SH-SY5Y (cell line): ENCODE measurements at regions not wholly inside any gene's neighbourhood (a gene's known extent, or its start where the extent isn't known, plus 50 kb on each side); places are given as distances from the start of the nearest gene placed in this dataset.

Experiments used
- GATA2 ChIP-seq: IDR thresholded peaks from 2 replicates; pipeline ENCODE4 v1.6.1; 2011; ENCODE audit warnings: mild to moderate bottlenecking, low read depth, low read length
- GATA3 ChIP-seq: IDR thresholded peaks from 2 replicates; pipeline ENCODE4 v1.6.1; 2011; ENCODE audit warnings: low read depth, mild to moderate bottlenecking, low read length, moderate library complexity

DNA sequence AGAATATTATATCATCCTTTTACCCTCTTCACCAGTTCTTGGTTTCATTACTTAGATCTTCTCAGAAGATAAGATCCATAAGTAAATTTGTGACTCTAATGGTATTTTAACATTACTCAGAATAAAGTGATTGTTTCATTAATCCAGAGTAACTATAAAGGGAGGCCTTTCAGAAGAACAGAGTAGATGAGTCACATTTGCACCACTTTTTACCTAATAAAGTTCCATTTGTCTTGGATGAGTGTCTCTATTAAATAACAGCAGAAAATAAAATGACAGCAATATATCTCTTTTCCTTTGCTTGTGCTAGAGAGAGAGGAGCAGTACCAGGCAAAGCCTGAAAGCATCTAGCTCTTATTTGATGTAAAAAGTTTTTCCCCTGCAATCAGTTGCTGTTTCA is 926.5 kb upstream of the CNTNAP5 start:
- TF ChIP-seq GATA3 (no peak), GATA2 (no peak)
